ENCODE measurements at regions not wholly inside any gene's neighbourhood (a gene's known extent, or its start where the extent isn't known, plus 50 kb on each side); places are given as distances from the start of the nearest gene placed in this dataset.

DNA sequence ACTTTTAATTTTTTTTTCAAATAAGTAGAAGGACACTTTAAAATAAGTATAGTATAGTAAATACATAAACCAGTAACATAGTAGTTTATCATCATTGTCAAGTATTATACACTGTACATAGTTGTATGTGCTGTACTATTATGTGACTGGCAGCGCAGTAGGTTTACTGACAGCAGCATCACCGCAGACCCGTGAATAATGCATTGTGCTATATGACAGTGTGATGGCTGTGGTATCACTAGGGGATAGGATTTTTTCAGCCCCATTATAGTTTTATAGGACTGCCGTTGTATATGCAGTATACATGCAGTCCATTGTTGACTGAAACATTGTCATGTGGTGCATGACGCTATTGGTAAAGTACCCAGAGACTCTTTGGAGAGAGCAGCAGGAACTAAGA, 306.5 kb downstream of the SQOR start:
- DNase-seq, result no peak

DNA sequence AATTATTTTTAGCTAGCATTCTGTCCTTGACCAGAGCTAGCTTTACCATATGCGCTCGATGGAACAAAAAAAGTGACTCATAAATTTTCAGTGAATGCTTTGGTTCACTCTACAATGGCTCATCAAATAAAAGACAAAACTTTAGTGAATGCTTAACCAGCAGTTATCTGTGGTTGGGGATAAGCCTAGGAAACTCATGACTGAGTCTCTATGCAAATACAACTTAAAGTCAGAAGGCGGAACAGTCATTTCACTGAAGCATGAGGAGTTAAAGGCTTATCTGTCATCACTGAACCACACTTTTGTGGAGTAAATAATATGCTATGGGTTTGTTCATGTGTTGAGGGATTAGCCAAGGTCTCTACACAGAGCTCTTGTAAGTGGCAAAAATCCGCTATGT, 308.4 kb downstream of the SQOR start:
- DNase-seq, result peak in 1 of 58 donors; percentile 9

DNA sequence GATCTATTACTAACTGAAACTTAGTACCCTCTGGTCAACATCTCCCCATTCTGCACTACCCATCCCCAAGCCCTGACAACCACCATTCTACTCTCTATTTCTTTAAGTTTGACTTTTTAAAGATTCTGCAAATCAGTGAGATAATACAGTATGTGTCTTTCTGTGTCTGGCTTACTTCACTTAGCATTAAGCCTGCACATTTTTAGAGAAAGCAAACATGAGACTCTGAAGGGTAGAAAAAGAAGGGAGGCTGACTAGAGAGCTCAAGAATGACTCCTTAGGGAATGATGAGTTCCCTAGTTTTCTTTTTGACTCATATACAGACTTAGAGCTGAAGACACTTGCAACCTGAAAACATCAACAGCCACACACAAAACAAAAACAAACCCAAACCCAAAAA, 311.3 kb downstream of the SQOR start:
- DNase-seq, result no peak

DNA sequence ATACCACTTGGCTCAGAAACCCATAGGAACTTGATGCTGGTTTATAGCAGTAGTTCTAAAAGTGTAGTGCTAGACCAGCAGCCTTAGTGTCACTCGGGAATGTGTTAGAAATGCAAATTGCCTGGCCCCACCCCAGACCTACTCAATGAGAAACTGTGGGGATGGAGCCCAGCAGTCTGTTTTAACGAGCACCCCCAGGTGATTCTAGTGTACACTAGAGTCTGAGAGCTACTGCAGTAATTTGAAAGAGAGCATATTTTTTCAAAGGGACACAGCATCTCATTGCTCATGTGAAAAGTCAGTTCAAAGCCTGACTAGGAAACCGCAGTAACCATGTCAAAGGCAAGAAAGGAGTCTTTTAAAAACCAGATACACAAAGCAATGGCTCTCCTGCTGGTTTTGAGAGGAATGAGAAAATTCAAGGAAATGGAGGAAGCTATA, 313.4 kb downstream of the SQOR start:
- no peak for DNase-seq

DNA sequence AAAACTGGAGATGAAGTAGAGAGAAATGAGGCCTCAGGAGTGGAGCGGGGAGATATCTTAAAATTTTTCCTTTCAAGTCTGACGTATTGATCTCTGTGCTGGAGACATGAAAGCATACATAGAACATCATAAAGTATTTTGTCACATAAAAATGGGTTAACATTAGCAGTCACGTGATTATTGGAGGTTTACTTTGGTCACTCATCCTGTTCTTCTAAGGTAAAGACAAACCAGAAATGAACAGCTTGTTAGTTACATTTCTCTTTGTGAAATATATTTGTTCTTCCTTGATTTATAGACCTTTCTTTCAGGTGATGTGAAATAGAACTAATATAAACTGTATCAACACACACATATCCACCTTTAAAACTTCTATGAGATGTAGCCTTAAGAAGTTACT, 324.1 kb downstream of the SQOR start:
- no peak for DNase-seq

DNA sequence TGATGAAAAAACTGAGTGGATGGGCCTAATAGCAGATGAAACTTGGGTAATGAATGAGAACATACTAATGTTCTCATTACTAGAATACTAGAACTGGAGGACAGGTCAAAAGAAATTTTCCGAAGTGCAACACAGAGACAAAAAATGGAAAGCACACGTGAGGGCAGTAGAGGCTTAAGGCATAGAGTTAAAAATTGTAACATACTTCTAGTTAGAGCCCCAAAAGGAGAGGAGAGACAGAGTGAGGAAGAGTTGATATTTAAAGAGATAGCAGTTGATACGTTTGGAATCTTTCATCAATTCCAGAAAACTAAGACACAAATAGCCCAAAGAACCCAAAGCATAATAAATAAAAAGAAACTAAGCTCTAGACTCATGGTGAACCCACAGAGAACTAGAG, 327.9 kb downstream of the SQOR start:
- DNase-seq, result no peak

DNA sequence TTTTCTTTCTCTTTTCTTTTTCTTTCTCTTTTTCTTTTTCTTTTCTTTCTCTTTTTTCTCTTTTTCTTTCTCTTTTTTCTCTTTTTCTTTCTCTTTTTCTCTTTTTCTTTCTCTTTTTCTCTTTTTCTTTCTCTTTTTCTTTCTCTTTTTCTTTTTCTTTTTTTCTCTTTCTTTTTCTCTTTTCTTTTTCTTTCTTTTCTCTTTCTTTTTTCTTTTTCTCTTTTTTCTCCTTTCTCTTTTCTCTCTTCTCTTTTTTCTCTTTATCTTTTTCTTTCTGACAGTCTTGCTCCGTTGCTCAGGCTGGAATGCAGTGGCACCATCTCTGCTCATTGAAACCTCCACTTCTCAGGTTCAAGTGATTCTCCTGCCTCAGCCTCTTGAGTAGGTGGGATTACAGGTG, 335.7 kb downstream of the SQOR start:
- DNase-seq, result no peak

DNA sequence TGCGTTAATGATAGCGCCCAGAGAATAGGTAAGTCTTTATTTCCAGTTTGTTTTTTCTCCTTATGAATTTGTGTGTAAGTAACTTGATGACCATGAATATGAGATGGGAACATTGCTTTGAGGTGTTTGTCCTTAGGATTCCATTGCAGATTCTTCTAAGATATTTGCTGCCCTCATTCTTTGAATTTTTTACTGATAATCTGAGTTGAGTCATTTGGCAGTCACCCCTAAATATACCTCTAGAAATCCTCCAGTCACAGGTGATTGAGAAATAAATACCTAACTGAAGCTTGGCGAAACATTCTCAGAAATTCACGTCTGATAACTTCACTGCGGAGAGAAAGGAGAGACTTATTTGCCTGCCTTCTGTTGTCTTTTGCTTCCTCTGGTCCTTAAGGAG, 345.5 kb downstream of the SQOR start:
- no peak for DNase-seq

DNA sequence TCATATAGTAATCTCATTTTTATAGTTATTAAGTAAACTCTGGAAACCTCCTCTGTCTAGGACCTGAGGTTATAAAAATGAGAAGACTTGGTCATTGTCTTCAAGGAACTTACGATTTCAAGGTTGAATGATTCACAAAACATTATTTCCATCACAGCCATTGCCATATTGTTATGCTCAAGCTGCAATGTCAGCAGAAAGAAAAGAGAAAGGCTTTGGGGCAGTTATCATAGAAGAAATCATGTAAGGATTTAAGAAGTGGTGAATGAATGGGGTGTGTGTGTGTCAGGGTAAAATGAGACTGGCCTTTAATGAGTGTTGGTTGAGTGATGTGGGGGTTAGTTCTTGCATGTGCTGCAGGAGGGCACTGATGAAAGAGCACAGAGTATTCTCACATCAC, 346.8 kb downstream of the SQOR start:
- DNase-seq, result no peak

DNA sequence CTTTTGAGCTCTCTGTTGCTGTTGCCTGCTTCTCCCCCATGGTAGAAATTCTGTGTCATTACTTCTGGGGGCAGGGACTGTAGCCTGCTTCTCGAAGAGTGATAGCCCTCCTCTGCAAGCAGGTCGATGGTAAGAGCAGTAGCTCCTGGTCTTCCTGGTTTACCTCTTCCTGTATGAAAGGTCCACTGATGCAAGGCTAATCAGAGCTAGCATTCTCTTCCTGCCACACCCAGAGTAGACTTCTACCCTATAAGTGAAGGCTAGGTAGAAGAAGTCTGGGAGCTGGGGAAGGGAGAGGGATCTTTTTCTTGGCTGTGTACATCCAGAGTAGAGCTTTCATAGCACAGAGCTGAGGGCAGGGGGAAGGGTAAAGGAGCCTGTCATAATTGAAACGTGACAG, 357.0 kb downstream of the SQOR start:
- no peak for DNase-seq

DNA sequence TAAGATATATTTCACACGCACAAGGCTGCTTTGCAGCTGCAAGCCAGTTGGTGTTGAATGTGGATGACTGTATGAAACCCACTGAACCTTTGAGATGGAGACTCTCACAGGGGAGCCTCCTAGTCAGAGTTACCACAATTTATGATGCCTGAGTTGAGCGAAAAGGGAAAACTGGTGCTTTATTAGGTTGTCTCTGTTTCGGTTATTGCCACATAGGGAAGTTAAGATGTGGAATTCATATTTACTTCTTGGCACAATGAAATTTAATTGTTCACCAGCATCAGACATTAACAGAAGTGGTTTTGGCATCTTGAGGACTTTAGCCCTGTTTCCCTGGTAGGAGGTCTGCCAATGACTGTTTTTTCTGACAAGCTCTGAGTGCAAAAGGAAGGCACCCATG, 358.2 kb downstream of the SQOR start:
- no peak for DNase-seq

DNA sequence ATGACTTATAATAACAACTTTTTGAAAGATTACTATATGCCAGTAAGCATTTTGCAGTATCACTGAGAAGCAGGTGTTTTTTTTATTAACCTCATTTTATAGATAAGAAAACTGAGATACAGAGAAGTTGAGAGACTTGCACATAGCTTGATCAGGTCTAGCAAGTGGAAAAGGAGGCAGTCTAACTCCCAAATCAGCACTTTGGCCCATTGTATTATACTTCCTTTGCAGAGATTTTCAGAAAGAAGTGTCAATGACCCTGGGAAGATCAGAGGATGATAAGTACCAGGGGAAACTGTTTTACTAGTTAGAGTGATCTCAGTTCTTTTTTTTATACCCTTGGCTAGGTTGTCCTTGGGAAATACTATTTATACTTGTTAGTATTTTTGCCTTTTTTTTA, 358.7 kb downstream of the SQOR start:
- no peak for DNase-seq

DNA sequence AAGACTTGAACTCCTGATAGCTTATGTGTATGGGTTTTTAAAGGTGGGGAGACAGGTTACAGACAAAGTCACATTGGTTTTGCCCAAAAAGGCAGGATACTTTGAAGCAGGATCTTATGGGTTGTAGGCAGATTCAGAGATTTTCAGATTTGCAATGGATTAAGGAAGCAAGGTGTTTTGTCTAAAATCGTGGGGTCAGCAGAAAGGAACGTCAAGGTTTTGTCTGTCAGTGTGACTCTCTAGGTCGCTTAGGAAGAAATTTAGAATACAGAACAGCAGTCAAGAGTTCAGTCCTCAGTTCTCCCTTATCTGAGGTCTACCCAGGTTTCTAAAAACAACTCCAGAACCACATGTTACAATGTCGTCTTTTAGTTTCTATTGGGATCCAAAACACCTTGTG, 361.0 kb downstream of the SQOR start:
- DNase-seq, result no peak

DNA sequence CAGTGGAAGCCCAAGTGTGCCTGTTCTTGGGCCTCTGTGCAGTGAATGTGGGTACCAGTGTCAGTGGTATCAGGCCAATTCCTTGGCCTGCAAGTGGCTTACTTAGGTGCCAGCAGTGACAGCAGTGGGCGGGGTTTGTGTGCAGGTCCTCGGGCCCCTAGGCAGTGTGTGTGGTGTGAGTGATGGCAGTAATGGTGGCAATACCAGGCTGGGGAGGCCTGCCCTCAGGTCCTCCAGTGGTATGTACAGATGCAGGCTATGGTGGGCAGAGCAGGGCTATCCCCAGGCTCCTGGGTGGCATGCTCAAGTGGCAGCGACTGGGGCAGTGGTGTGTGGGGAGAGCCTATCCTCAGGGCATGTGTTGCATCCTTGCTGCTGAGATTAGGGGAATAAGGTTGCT, 379.7 kb downstream of the SQOR start:
- DNase-seq, result no peak

DNA sequence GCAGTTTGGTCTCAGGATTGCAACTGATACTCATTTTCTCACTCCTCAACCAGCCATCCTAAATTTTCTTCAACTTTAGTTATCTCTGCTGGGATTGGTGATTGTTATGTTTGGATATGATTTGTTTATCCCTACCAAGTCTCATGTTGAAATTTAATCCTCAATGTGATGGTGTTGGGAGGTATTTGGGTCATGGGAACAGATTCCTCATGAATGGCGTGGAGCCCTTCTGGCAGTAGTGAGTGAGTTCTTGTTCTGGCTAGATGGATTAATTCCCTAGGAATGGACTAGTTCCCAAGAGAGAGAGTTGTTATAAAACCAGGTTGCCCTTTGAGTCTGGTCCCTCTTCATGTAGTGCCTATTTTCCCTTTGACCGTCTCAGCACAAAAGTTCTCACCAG, 399.9 kb downstream of the SQOR start:
- DNase-seq, result no peak

DNA sequence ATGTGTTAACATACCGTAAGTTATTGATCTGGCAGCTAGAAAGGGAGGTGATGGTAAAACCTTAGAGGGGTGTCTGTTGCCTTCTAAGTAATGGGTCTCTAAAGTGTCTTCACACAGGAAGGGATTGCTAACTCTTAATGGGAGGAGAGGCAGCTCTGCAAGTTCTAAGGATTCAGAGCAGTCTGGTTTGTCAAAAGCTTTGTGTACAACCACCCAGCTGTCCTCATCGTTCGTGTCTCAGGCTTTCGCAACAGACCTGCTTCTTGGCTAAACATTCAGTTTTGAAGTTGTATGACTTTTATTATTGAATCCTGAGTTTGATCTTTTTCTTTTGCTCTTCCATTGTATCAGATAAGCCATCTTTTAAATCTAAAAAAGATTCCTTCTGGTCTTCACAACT, 404.9 kb downstream of the SQOR start:
- DNase-seq, result no peak

DNA sequence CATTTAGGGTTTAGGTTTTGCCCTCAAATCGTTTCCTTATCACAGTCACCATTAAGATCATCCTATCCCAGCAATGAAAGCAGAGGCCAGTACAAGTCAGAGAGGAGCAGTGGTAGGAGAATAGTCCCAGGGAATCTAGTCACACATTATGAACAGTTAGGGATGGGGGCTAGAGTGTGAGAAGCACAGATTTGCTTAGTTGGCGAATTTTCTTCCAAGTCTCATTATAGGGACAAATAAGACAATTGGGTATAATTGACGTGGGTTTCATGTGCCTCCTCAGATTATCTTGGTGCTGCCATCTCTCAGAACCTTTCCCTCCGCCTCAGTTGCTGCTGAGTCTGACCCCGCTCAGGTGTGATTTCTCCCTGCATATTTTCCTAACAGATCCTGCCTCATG, 407.1 kb downstream of the SQOR start:
- DNase-seq, result no peak

DNA sequence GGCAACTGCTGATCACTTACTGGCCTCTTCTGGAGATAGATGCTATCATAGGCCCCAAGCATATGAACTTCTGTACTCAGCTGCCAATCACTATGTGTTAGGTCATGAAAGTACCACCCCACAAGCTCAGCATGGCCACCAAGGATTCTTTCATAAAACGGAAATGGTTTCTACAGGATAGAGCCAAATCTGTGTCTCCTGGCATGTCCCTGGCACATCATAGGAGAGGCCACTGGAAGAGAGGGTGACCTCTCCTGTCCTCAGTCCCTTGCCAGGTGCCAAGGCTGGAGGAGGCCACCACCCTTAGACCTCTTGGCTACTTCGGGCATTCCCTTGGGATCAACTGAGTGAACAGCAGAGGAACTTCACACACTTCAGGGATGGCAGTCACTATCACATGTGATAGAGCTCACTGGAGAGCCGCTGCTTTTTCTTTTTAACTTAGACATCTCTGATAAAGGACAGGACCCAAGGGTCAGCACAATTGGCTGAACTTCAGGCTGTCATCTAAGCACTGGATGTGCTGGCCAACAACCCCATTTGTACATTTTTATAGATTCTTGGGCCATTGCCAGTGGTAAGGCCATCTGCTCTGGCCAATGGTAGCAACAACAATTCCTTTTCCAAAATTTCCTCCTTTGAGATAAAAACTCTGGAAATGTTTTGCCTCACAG, 425.2 kb downstream of the SQOR start:
- no peak for DNase-seq

DNA sequence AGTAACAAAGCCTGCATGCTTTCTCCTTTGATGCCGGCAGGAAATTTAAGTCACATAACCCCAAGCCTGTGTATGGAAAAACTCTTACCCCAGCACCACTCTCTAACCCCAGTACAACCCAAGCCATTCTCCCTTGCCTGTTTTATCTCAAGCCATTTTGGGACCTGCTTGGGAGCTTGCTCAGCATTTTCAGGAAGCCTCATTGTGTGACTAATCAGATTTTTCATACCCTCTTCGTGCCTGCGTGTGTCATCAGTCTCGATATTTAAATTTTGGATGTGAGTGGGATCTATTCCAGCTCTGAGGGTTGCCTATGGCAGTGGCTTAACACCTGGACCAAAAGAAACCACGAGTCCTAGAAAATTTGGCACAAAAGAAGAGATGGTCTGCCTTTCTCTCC, 426.2 kb downstream of the SQOR start:
- DNase-seq, result no peak

DNA sequence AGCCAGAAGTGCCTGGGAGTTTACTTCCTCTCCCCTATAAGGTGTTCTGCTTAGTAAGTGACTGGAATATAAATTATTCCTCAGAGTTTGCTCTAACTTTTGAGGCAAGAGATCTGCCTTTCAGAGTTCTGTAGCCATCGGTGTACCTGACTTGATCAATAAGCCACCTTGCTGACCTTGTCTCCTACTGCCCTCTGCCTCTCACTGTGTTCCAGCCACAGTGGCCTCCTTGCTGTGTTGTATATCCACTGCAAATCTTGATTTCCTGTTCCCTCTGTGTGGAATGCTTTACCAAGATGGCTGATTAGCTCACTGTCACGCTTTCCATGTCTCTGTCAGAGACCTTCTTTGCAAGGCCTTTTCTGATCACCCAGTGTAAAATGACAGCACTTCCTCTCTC, 442.4 kb downstream of the SQOR start:
- no peak for DNase-seq

DNA sequence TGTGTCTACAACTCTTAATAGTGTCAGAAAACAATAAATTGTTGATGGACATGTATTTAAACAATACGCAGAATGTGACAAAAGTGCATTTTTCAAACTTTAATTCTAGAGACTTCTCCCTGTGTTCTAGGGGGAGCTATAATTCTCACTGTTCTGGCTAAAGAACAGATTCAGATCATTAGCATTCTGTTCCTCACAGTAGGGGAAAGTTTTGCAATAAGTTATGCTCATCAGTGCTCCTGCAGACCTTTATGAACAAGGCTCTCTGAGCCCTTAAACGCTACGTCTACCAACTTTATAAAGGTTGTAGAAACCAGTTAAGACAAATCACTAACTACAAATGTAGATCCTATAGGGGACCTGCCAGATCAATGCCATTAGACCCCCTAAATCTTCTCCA, 444.2 kb downstream of the SQOR start:
- no peak for DNase-seq

DNA sequence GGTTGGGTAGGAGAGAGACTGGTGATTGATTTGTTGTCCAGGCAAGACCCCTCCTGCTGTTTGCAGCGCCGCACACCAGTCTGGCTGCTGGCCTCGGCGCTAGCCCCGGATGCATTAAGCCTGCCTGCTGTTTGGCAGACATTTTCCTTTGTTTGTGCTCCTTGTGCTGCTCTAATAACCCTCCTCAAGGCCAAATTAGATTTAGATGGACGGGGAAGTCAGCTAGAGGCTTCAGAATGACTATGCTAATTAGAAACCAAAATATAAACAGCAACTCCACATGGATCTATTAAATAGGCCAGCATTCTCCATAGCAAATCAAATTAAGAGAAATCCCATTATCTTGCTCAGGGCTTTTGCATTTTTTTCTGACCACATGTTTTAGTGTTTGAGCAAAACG, 445.2 kb downstream of the SQOR start:
- DNase-seq, result peak in 4 of 58 donors; percentile 1 to 3 (median 2)

DNA sequence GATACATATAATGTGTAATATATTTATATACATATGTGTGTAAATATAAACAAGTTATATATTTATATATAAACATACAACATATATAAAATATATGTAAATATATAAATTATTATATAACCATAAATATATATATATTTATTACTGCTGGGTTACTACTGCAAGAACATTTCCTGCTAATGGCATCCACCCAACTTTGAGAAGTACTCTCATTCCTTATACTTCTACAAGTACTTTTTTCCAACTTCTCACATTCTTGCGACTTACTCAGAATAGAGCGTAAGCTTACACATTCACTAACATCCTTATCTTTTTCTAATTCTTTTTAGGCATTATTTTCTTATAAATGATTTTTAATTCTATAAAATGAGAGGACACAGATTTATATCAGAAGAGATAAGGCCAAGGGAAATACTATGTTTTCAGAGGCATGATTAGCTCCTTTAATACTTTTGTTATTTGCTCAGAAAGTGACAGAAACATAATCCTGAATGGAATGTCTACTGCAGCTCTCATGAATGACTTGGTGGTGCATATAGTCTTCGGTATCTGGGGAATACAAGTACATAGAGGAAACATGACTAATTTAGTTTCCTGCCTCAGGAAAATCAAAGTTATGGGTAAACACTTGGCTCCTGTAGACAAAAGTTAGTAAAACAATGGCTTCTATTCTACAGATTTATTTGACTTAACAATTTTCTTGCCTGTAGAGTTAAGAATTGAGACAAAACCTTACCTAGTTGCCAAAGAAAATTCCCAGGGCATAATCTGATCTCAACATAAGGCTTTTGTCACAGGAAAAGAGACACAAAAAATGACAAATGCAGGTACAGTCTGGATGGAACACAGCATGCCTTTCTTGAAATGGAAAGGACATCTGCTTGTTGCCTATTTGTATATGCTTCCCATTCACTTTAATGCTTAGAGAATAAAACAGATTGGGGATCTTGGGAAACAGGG, 453.9 kb downstream of the SQOR start:
- DNase-seq, result no peak

Measured in anterior cingulate cortex (tissue), 58 donors.